OCI-LY3 (cell line): ENCODE measurements at regions not wholly inside any gene's neighbourhood (a gene's known extent, or its start where the extent isn't known, plus 50 kb on each side); places are given as distances from the start of the nearest gene placed in this dataset.

Experiments
- EZH2phosphoT487 ChIP-seq: fragments of 200-600 bp; shearing (Covaris generic); IDR thresholded peaks from 2 replicates; pipeline ENCODE4 v1.6.1; 2018; ENCODE audit warnings: antibody characterized with exemption, mixed run types, low read depth
- TF ChIP-seq, protein P1 (sequence below): fragments of 200-600, 300-600 bp; sonication (generic); IDR thresholded peaks from 2 replicates; pipeline ENCODE4 v1.5.1; 2014; ENCODE audit warnings: antibody characterized with exemption, low read length, low read depth

DNA sequence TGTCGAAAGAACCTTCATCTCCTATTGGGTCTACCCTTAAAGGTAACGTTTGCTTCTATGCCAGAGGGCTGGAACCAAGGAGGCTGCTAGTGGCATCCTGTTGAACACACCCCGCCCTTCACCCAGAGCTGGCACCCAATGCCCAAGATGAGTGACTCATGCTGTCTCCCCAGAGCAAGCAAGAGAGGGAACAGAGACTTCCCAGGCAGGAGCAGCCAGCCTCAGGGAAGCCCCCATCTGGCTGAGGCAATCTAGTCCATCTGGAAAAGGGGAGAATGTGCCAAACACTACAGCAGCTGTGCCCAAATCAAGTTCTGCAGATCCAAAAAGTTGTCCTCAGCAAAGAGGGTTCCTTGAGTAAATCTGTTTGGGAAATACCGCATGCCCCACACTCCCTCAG, 91.9 kb upstream of the TP53I11 start:
- TF ChIP-seq, protein P1, sequence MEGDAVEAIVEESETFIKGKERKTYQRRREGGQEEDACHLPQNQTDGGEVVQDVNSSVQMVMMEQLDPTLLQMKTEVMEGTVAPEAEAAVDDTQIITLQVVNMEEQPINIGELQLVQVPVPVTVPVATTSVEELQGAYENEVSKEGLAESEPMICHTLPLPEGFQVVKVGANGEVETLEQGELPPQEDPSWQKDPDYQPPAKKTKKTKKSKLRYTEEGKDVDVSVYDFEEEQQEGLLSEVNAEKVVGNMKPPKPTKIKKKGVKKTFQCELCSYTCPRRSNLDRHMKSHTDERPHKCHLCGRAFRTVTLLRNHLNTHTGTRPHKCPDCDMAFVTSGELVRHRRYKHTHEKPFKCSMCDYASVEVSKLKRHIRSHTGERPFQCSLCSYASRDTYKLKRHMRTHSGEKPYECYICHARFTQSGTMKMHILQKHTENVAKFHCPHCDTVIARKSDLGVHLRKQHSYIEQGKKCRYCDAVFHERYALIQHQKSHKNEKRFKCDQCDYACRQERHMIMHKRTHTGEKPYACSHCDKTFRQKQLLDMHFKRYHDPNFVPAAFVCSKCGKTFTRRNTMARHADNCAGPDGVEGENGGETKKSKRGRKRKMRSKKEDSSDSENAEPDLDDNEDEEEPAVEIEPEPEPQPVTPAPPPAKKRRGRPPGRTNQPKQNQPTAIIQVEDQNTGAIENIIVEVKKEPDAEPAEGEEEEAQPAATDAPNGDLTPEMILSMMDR, result no peak
- TF ChIP-seq EZH2phosphoT487, result no peak
